SK-N-SH treated with all-trans-retinoic acid at 6 μM for 48 hours (cell line): ENCODE measurements at regions not wholly inside any gene's neighbourhood (a gene's known extent, or its start where the extent isn't known, plus 50 kb on each side); places are given as distances from the start of the nearest gene placed in this dataset.

Experiments used
- GLIS3 ChIP-seq: fragments of 250-450 bp; sonication (Bioruptor Pico); IDR thresholded peaks from 2 replicates; pipeline ENCODE4 v1.5.0; 2020; ENCODE audit warnings: mild to moderate bottlenecking, moderate library complexity
- RARB ChIP-seq: fragments of 250-450 bp; sonication (Bioruptor Pico); IDR thresholded peaks from 2 replicates; pipeline ENCODE4 v1.8.0; 2021; ENCODE audit warnings: mild to moderate bottlenecking, moderate library complexity
- ZNF8 ChIP-seq: fragments of 450-650 bp; formaldehyde crosslinking; IDR thresholded peaks from 2 replicates; pipeline ENCODE4 v1.5.0; 2020; ENCODE audit warnings: mild to moderate bottlenecking, moderate library complexity
- TF ChIP-seq, protein P1 (sequence below): fragments of 250-450 bp; sonication (Bioruptor Pico); IDR thresholded peaks from 2 replicates; pipeline ENCODE4 v1.5.1; 2020; ENCODE audit warnings: low read depth, mild to moderate bottlenecking, moderate library complexity

DNA sequence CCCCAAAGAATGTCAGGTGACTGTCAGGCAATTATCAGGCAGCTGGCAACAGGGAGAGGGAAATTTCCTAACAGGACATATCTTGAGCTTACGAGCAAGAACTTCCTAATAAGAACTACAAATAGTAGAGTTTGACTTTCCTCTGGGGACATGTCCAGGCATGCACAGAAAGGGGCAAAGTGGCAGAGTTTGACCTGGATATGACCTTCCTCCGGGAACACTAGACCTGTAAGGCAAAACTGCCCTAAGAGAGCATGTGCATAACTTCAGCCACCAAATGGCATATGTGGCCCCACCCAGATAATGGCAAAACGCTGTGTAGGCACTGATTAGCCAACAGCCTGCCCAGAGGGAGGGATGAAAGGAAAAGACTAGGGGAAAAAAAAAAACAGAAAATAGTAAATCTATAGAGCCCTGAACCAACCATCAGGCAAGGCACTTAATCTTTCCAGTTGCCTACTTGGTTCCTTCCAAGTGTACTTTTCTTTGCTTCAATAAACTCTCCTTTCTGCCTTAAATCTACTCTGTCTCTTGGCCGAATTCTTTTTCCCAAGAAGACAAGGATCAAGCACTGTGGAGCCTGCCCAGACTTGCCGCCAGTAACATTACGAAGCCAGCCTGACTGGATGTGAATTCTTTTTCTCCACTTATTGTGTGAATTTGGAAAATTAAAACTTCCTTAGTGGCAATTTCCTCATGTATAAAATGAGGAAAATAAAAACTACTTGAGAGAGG lies 164.1 kb downstream of the SPTSSA start:
- no peak for TF ChIP-seq ZNF8 (CRISPR knock-in tag)
- no peak for TF ChIP-seq RARB (CRISPR knock-in tag)
- TF ChIP-seq, protein P1, sequence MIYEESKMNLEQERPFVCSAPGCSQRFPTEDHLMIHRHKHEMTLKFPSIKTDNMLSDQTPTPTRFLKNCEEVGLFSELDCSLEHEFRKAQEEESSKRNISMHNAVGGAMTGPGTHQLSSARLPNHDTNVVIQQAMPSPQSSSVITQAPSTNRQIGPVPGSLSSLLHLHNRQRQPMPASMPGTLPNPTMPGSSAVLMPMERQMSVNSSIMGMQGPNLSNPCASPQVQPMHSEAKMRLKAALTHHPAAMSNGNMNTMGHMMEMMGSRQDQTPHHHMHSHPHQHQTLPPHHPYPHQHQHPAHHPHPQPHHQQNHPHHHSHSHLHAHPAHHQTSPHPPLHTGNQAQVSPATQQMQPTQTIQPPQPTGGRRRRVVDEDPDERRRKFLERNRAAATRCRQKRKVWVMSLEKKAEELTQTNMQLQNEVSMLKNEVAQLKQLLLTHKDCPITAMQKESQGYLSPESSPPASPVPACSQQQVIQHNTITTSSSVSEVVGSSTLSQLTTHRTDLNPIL (CRISPR knock-in tag): no peak
- TF ChIP-seq GLIS3: no peak
